ENCODE measurements at regions not wholly inside any gene's neighbourhood (a gene's known extent, or its start where the extent isn't known, plus 50 kb on each side); places are given as distances from the start of the nearest gene placed in this dataset.

- no peak overlapping the region for H3K27ac ChIP-seq
- POLR2A ChIA-PET (ENCODE audit: low non-redundant PET) = no interaction called here
- no peak for TF ChIP-seq CTCF (conservative IDR thresholded peaks at IDR 0.05; ENCODE audit: low read depth)
- CTCF ChIA-PET = no interaction called here
- no peak for DNase-seq (ENCODE audit: low spot score)
Measured at GRCh38 chr3:150114273-150114672, 143.6 kb upstream of the PFN2 start.

GRCh38 chr3:150110097-150110496, 139.4 kb upstream of the PFN2 start:
- DNase-seq (ENCODE audit: low spot score) = no peak
- ChIA-PET CTCF (no interaction called here), POLR2A (ENCODE audit: low non-redundant PET) (no interaction called here)
- H3K27ac ChIP-seq = no peak overlapping the region
- no peak for TF ChIP-seq CTCF (conservative IDR thresholded peaks at IDR 0.05; ENCODE audit: low read depth)

DNA sequence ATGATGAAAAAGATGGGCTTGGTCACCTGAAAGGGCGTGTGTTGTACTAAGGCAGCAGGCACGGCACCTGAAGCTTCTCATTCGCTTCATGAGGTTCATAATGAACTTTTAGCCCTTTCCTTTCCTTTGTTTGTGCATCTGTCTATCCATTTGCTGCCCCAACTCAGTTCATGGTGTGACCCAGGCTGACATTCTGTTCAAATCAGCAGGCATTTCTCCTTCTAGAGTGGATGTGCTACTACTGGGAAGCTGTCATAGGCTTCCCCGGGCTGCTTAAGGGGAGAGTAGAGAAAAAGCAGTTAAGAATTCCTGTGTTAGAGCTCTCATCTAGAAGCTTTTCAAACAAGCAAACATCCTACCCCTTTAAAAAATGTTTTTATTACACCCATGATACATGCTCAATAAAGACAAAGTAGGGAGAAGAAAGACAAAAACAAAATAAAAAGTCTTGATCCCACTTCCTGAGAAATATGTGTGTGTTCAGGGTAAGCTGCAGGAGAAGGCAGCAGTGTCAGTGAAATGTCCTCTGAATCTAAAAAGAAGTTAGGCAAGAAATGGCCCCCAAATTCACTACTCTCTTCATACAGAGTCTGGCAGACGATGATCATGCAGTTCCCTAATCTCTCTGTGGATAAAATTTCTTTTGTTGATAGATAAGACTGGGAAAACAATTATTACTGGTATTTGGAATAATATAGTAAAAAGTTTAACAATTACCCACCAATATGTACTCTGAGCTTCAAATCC, 136.9 kb upstream of the PFN2 start:
- TF ChIP-seq CTCF (conservative IDR thresholded peaks at IDR 0.05; ENCODE audit: low read depth) = no peak
- CTCF ChIA-PET = interaction anchor here (0.6 to 0.7 kb wide), 2 partner anchors 8 to 43 kb away, joined by 3 read pairs; no protein-coding TSS in a partner anchor
- DNase-seq (ENCODE audit: low spot score) = no peak
- no peak overlapping the region for H3K27ac ChIP-seq
- POLR2A ChIA-PET (ENCODE audit: low non-redundant PET) = no interaction called here

DNA sequence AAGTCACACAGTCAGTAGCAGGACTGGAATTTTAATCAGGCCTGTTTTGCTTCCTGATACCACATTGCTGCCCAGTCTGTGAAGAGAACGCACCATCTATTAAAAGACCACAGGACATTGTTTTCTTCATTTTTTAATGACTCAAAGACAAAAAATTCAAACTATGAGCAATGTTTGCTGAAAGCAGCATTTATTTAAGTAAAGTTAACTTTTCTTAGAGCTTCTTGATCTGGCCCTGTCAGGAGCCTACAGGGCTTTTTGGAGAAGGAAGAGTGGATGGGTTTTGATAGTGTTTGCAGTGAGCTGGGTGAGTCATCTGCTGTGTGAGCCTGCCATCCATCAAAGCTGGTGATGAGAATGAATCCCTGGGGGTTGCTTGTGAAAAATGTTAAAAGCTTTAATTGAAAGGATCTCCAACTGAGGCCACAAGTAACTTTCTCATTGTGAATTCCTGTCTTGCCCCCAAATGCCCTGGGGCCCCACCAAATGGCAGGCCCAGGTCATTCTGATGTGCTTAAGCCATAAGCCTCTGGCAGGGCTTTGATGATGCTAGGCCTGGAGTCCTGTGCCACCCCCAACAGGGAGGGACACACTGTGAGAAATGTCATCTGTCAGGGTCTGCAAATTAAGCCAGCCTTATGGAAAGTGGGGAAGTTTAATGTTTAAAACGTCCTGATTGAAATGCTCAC, 136.2 kb upstream of the PFN2 start:
- no peak overlapping the region for H3K27ac ChIP-seq
- TF ChIP-seq CTCF (conservative IDR thresholded peaks at IDR 0.05; ENCODE audit: low read depth) = no peak
- no peak for DNase-seq (ENCODE audit: low spot score)
- CTCF ChIA-PET = interaction anchor here (0.7 kb wide), 1 partner anchor 8 kb away, joined by 3 read pairs; no protein-coding TSS in a partner anchor
- POLR2A ChIA-PET (ENCODE audit: low non-redundant PET) = no interaction called here

DNA sequence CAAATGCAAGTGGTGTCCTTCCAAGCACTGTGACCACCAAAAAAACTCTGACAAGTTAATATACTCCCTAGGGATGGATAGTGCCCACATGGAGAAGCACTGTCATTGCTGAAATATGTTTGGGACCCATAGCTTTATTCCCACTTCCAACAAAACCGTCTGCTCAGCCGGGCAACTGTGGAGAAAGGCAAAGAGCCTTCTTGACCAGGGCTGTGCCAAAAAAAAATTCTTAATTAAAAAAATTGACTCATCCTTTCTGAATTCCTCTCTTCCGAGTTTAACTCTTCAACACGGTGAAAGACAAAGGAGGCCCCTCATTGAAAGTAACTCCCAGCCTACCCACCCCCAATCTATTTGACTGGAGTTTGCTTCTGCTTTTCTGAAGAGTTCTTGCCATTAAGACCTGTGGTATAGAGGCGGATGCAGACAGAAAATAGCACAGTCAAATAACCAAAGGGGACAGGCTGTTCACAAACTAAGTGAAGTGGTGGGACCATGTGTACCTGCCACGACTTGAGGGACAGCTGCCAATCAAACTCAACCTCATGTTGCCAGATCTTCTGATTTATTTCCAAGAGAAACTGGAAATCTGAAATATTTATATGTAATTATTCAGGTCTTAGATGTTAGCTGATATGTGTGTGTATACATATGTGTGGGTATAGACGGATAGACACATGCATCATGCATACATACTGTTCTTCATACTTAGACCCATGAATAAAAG, 135.4 kb upstream of the PFN2 start:
- CTCF ChIA-PET = no interaction called here

More for the DNA sequence above, 135.4 kb upstream of the PFN2 start:
- no peak for DNase-seq (ENCODE audit: low spot score)
- no peak for TF ChIP-seq CTCF (conservative IDR thresholded peaks at IDR 0.05; ENCODE audit: low read depth)
- POLR2A ChIA-PET (ENCODE audit: low non-redundant PET) = no interaction called here
- H3K27ac ChIP-seq = no peak overlapping the region

All from RWPE1 (cell line).